HT-29 (cell line): ENCODE measurements at regions not wholly inside any gene's neighbourhood (a gene's known extent, or its start where the extent isn't known, plus 50 kb on each side); places are given as distances from the start of the nearest gene placed in this dataset.
A peak's percentile ranks its signal among the peaks of the same experiment; 100 is the strongest.

Source experiments
- DNase-seq: peaks from one replicate; pipeline ENCODE4 v3.0.0-alpha.2; 2015; ENCODE audit warnings: low spot score

GRCh38 chr13:70662231-70662940 is 554.1 kb upstream of the KLHL1 start:
- DNase-seq, result no peak

GRCh38 chr13:70644052-70644451 is 535.8 kb upstream of the KLHL1 start:
- DNase-seq, result no peak

- no peak for DNase-seq
Observed at GRCh38 chr13:70634893-70635292, 526.6 kb upstream of the KLHL1 start.

GRCh38 chr13:70630247-70630646 is 522.0 kb upstream of the KLHL1 start:
- DNase-seq, result no peak

GRCh38 chr13:70623239-70623638 is 515.0 kb upstream of the KLHL1 start:
- peak; percentile 45 for DNase-seq

- DNase-seq, result no peak
Observed at GRCh38 chr13:70622796-70623195, 514.5 kb upstream of the KLHL1 start.

- DNase-seq, result no peak
Observed at GRCh38 chr13:70619936-70620335, 511.7 kb upstream of the KLHL1 start.

- peak; percentile 8 for DNase-seq
Observed at GRCh38 chr13:70616847-70617246, 508.6 kb upstream of the KLHL1 start.

GRCh38 chr13:70613295-70613694 is 505.0 kb upstream of the KLHL1 start:
- peak; percentile 18 for DNase-seq

- DNase-seq, result no peak
Observed at GRCh38 chr13:70612881-70613280, 504.6 kb upstream of the KLHL1 start.

- no peak for DNase-seq
Observed at GRCh38 chr13:70604448-70604847, 496.2 kb upstream of the KLHL1 start.

- no peak for DNase-seq
Observed at GRCh38 chr13:70593716-70594115, 485.5 kb upstream of the KLHL1 start.

GRCh38 chr13:70585109-70585508 is 476.9 kb upstream of the KLHL1 start:
- no peak for DNase-seq

GRCh38 chr13:70580825-70581224 is 472.6 kb upstream of the KLHL1 start:
- no peak for DNase-seq

- no peak for DNase-seq
Observed at GRCh38 chr13:70579941-70580340, 471.7 kb upstream of the KLHL1 start.

GRCh38 chr13:70571221-70571620 is 463.0 kb upstream of the KLHL1 start:
- no peak for DNase-seq

GRCh38 chr13:70568571-70568970 is 460.3 kb upstream of the KLHL1 start:
- DNase-seq, result peak; percentile 75

- DNase-seq, result no peak
Observed at GRCh38 chr13:70544706-70545105, 436.5 kb upstream of the KLHL1 start.

- DNase-seq, result no peak
Observed at GRCh38 chr13:70541451-70541850, 433.2 kb upstream of the KLHL1 start.

- no peak for DNase-seq
Observed at GRCh38 chr13:70534466-70534865, 426.2 kb upstream of the KLHL1 start.

- DNase-seq, result no peak
Observed at GRCh38 chr13:70529652-70530051, 421.4 kb upstream of the KLHL1 start.

GRCh38 chr13:70527599-70527998 is 419.3 kb upstream of the KLHL1 start:
- no peak for DNase-seq

GRCh38 chr13:70523622-70524021 is 415.4 kb upstream of the KLHL1 start:
- peak; percentile 6 for DNase-seq
